SU-DHL-6 (cell line): ENCODE measurements at regions not wholly inside any gene's neighbourhood (a gene's known extent, or its start where the extent isn't known, plus 50 kb on each side); places are given as distances from the start of the nearest gene placed in this dataset.

ENCODE experiments used
- H2AFZ ChIP-seq: fragments of 200-600 bp; sonication (generic); 2 replicates; pipeline ENCODE4 v1.6.1; 2014; ENCODE audit warnings: low read depth, mild to moderate bottlenecking, moderate library complexity, mixed read lengths, antibody characterized with exemption, low read length; ENCODE audit not compliant: severe bottlenecking
- H3F3A ChIP-seq: fragments of 200-600 bp; shearing (Covaris generic); 2 replicates; pipeline ENCODE4 v1.6.0; 2016; ENCODE audit warnings: antibody characterized with exemption, mild to moderate bottlenecking; ENCODE audit not compliant: insufficient read depth
- H3K27ac ChIP-seq: fragments of 200-600 bp; sonication (generic); 2 replicates; pipeline ENCODE4 v1.5.1; 2016; ENCODE audit warnings: low read depth, mild to moderate bottlenecking, low read length, moderate library complexity, mixed read lengths
- H3K27me3 ChIP-seq: fragments of 200-600 bp; sonication (generic), shearing (Covaris generic); 2 replicates; pipeline ENCODE4 v1.6.0; 2014; ENCODE audit warnings: mild to moderate bottlenecking, low read length
- H3K36me3 ChIP-seq: fragments of 200-600 bp; sonication (generic); 2 replicates; pipeline ENCODE4 v1.6.1; 2014; ENCODE audit warnings: mild to moderate bottlenecking, low read length, mixed read lengths
- H3K4me2 ChIP-seq: fragments of 300-600, 200-600 bp; shearing (Covaris generic), sonication (generic); 2 replicates; pipeline ENCODE4 v1.6.0; 2014; ENCODE audit warnings: low read length, low read depth, mild to moderate bottlenecking; ENCODE audit not compliant: poor library complexity, severe bottlenecking
- H3K4me3 ChIP-seq: fragments of 200-600 bp; sonication (generic); 2 replicates; pipeline ENCODE4 v1.5.1; 2014; ENCODE audit warnings: antibody characterized with exemption, low read length, mild to moderate bottlenecking, mixed read lengths; ENCODE audit not compliant: insufficient read depth, poor library complexity, severe bottlenecking
- H3K79me2 ChIP-seq: fragments of 200-600 bp; sonication (generic); 2 replicates; pipeline ENCODE4 v1.6.1; 2014; ENCODE audit warnings: mild to moderate bottlenecking, low read length, moderate library complexity; ENCODE audit not compliant: insufficient read depth
- H3K9ac ChIP-seq: fragments of 200-600 bp; sonication (generic); 2 replicates; pipeline ENCODE4 v1.7.0; 2014; ENCODE audit warnings: mild to moderate bottlenecking, low read length
- H3K9me2 ChIP-seq: fragments of 200-600 bp; sonication (generic); replicated peaks from 2 replicates; pipeline ENCODE4 v1.6.1; 2014; ENCODE audit warnings: low read length; ENCODE audit not compliant: insufficient read depth
- H3K9me3 ChIP-seq: fragments of 200-600 bp; sonication (generic); 2 replicates; pipeline ENCODE4 v1.6.1; 2014; ENCODE audit warnings: low read length, mixed read lengths; ENCODE audit not compliant: insufficient read depth
- H4K20me1 ChIP-seq: fragments of 200-600 bp; sonication (generic); 2 replicates; pipeline ENCODE4 v1.6.1; 2014; ENCODE audit warnings: low read depth, mild to moderate bottlenecking, antibody characterized with exemption, low read length, moderate library complexity, mixed read lengths
- EZH2phosphoT487 ChIP-seq: fragments of 200-600 bp; sonication (generic), shearing (Covaris generic); conservative IDR thresholded peaks from 2 replicates; pipeline ENCODE4 v1.6.1; 2018; ENCODE audit warnings: mild to moderate bottlenecking, antibody characterized with exemption, low read length, moderate library complexity, mixed read lengths
- TF ChIP-seq, protein P1 (sequence below): fragments of 200-600 bp; sonication (generic); IDR thresholded peaks from one replicate; pipeline ENCODE4 v1.5.1; 2017; ENCODE audit warnings: antibody characterized with exemption, mild to moderate bottlenecking, low read length, moderate library complexity; ENCODE audit not compliant: insufficient read depth, poor library complexity, severe bottlenecking

DNA sequence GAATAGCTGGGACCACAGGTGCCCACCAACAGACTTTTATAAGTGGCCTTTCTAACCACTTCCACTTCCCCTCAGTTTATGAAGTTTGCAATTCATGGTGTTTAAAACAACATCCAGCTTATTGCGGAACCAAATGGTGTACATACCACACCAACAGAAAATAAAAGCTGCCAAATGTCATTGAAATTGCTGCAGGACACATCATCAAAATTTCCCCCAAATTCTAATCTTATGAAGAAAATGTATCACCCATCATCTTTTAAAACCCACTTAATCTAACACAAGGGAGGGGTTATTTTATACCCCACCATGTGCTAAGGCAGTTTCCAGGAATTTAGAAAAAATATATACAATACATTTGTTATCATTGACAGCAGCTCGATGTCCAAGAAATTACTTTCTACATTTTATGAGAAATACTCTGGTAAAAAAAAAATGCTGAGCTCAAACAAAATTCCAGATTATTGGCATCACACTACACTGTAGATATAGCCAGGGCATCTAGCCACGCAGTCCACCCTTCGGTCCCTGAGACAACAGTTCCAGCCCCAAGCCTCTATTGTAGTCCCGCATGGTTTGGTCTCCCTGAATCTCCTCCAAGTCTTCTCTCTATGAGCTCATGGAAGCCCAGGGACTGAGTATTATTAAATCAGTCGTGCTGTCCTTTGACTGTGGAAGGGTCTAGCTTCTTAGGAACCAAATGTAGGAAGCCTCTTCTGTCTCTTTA lies 372.8 kb upstream of the SLC30A5 start:
- Histone ChIP-seq H3K27ac (no peak overlapping the region), H3K36me3 (no peaks in the 10 kb centered on the region), H2AFZ (no peak overlapping the region), H4K20me1 (no peaks in the 10 kb centered on the region), H3K9ac (no peak overlapping the region), H3K27me3 (no peaks in the 10 kb centered on the region), H3K4me3 (no peak overlapping the region), H3K4me2 (no peak overlapping the region), H3K9me2 (no peaks in the 10 kb centered on the region), H3K9me3 (no peaks in the 10 kb centered on the region), H3F3A (no peaks in the 10 kb centered on the region), H3K79me2 (no peaks in the 10 kb centered on the region)
- TF ChIP-seq, protein P1, sequence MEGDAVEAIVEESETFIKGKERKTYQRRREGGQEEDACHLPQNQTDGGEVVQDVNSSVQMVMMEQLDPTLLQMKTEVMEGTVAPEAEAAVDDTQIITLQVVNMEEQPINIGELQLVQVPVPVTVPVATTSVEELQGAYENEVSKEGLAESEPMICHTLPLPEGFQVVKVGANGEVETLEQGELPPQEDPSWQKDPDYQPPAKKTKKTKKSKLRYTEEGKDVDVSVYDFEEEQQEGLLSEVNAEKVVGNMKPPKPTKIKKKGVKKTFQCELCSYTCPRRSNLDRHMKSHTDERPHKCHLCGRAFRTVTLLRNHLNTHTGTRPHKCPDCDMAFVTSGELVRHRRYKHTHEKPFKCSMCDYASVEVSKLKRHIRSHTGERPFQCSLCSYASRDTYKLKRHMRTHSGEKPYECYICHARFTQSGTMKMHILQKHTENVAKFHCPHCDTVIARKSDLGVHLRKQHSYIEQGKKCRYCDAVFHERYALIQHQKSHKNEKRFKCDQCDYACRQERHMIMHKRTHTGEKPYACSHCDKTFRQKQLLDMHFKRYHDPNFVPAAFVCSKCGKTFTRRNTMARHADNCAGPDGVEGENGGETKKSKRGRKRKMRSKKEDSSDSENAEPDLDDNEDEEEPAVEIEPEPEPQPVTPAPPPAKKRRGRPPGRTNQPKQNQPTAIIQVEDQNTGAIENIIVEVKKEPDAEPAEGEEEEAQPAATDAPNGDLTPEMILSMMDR, result no peak
- TF ChIP-seq EZH2phosphoT487, result no peak

DNA sequence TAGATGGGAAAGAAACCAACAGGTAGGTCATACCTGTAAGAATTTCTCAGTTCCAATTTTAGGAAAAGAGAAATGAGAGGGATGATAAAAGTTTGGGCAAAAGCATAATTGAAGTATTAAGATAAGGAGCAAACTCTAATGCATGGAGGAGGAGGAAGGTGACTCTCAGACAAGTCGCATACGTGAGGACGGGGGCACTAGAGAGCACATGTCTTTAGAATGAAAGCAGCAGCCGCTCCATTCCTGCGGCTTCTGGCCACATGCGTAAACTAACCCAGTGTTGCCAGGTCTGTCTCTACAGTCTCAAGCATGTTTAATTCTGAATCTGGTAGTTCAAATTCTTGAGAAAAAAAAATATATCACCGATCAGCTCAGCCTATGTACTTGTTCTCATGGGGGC lies 371.5 kb upstream of the SLC30A5 start:
- no peak overlapping the region for H2AFZ ChIP-seq
- no peaks in the 10 kb centered on the region for H3K9me2 ChIP-seq
- no peaks in the 10 kb centered on the region for H4K20me1 ChIP-seq
- no peaks in the 10 kb centered on the region for H3K79me2 ChIP-seq
- no peaks in the 10 kb centered on the region for H3F3A ChIP-seq
- H3K9me3 ChIP-seq, result no peaks in the 10 kb centered on the region
- no peaks in the 10 kb centered on the region for H3K36me3 ChIP-seq
- H3K4me3 ChIP-seq, result no peak overlapping the region
- no peak overlapping the region for H3K4me2 ChIP-seq
- no peaks in the 10 kb centered on the region for H3K27me3 ChIP-seq
- H3K9ac ChIP-seq, result no peak overlapping the region
- no peak overlapping the region for H3K27ac ChIP-seq
- TF ChIP-seq EZH2phosphoT487, result no peak
- TF ChIP-seq, protein P1, result no peak

DNA sequence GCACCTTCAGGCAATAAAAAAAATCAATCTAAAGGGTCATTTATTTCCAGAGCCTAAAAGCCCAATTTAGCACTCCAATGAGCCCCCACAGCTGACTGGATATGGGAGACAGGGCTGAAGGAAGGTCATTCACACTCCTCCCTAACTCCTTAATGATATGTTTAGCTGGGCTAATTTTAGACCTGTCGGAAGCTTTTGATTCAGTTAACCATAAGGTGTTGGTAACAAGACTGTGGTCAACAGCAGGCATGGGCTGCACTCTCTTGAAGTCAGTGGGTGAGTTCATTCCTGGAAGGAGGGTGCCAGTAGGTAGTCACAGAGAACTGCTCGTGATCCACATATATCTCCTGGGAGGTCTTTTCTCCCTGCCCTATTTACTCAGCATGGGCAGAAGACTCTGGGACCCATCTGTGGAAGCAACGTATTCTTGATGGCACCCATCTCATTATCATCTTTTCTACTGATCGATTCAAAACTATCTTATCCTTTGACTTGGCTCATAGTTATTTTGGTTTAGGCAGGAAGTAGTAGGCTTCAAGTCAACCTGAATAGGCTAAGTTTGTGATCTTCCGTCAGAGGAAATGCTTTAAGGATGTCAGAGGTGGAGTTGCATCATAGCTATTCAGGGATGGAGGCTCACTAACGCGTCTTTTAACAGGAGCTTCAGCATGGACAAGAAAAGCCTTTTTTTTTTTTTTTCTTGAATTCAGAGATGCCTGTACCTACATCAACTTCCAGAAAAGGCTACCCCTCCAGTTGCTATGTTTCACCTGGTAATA lies 367.7 kb upstream of the SLC30A5 start:
- Histone ChIP-seq H2AFZ (no peak overlapping the region), H3K27ac (no peak overlapping the region), H4K20me1 (no peaks in the 10 kb centered on the region), H3K9me3 (no peaks in the 10 kb centered on the region), H3K36me3 (no peaks in the 10 kb centered on the region), H3K9me2 (no peaks in the 10 kb centered on the region), H3K79me2 (no peaks in the 10 kb centered on the region), H3K9ac (no peak overlapping the region), H3F3A (no peaks in the 10 kb centered on the region), H3K27me3 (no peaks in the 10 kb centered on the region), H3K4me3 (no peak overlapping the region), H3K4me2 (no peak overlapping the region)
- TF ChIP-seq, protein P1, result no peak
- no peak for TF ChIP-seq EZH2phosphoT487
